Type B pancreatic cell (in vitro differentiated cells): ENCODE measurements at regions not wholly inside any gene's neighbourhood (a gene's known extent, or its start where the extent isn't known, plus 50 kb on each side); places are given as distances from the start of the nearest gene placed in this dataset.

Experiments
- DNase-seq: peaks from one replicate; pipeline ENCODE4 v3.0.0; 2021; ENCODE audit warnings: mixed read lengths; ENCODE audit not compliant: unreplicated experiment; ENCODE audit errors: extremely low spot score
- H3K27ac Mint-ChIP-seq: 2 replicates; pipeline ENCODE4 v1.8.0; 2021; ENCODE audit warnings: mild to moderate bottlenecking, mixed read lengths
- H3K27me3 Mint-ChIP-seq: 2 replicates; pipeline ENCODE4 v1.8.0; 2021; ENCODE audit warnings: mixed read lengths
- H3K36me3 Mint-ChIP-seq: 2 replicates; pipeline ENCODE4 v1.8.0; 2021; ENCODE audit warnings: mixed read lengths
- H3K4me1 Mint-ChIP-seq: one replicate; pipeline ENCODE4 v1.8.0; 2021; ENCODE audit warnings: mixed read lengths; ENCODE audit not compliant: unreplicated experiment
- H3K4me3 Mint-ChIP-seq: 2 replicates; pipeline ENCODE4 v1.8.0; 2021; ENCODE audit warnings: mild to moderate bottlenecking, mixed read lengths
- H3K9me3 Mint-ChIP-seq: 2 replicates; pipeline ENCODE4 v1.8.0; 2021; ENCODE audit warnings: mixed read lengths
- CTCF ChIP-seq: fragments of 200-600 bp; sonication (generic); conservative IDR thresholded peaks from 2 replicates; pipeline ENCODE4 v1.5.0; 2021; ENCODE audit warnings: antibody characterized with exemption, mild to moderate bottlenecking

- Mint-ChIP-seq H3K4me3 (no peak overlapping the region), H3K27ac (peak overlapping the region; percentile 47), H3K27me3 (no peaks in the 10 kb centered on the region), H3K4me1 (peaks cover 26% of the 10 kb centered on the region), H3K9me3 (peaks cover 5% of the 10 kb centered on the region), H3K36me3 (no peaks in the 10 kb centered on the region)
- no peak for DNase-seq
- no peak for TF ChIP-seq CTCF
These were observed 136.1 kb upstream of the MAX start for GRCh38 chr14:65238456-65238855.

DNA sequence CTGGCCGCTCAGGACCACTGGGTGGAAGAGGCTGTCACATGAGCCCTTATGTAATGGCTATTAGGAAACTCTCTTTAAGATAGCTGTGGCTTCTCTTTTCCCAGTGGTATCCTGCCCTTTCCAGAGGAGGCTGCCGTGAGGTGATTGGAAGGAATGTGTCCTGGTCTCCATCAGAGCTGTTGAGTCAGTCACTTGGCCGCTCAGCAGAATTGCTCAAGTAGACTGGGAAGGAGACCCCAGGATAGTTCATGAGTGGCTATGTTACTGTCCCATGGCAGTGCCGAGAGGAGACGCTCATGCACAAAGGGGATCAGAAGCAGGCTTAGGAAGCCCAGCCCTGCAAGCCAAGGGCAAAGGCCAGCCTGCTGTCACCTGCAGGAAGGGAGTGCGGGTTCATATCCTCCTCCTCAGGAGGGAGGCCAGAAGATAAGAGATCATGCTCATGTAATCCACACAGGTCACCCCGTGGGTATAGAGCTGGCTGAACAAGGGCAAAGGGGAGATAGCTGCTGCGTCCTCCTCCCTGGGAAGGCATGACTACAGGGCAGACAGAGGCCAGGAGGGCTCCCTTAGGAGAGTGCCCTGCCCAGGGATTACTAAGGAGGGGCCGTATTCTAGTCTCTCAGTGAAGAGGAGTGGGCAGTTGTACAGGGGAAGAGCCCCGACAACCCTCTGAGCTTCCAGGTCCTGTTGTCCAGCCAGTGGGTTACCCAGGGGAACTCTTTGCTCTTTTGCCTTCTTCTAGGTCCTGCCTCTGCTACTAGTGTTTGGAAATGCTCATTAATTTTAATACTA, 137.0 kb upstream of the MAX start:
- DNase-seq = no peak
- Mint-ChIP-seq H3K27ac (peak overlapping the region; percentile 30), H3K4me3 (peak overlapping the region; percentile 7), H3K4me1 (peaks cover 26% of the 10 kb centered on the region), H3K27me3 (no peaks in the 10 kb centered on the region), H3K9me3 (peaks cover 4% of the 10 kb centered on the region), H3K36me3 (no peaks in the 10 kb centered on the region)
- TF ChIP-seq CTCF = no peak

- no peak overlapping the region for H3K4me3 Mint-ChIP-seq
- no peak for TF ChIP-seq CTCF
- peaks cover 4% of the 10 kb centered on the region for H3K9me3 Mint-ChIP-seq
- DNase-seq = no peak
- H3K36me3 Mint-ChIP-seq = no peaks in the 10 kb centered on the region
- peak overlapping the region; percentile 30 for H3K27ac Mint-ChIP-seq
- H3K4me1 Mint-ChIP-seq = peaks cover 26% of the 10 kb centered on the region
- H3K27me3 Mint-ChIP-seq = no peaks in the 10 kb centered on the region
These were observed 137.6 kb upstream of the MAX start for GRCh38 chr14:65239938-65240296.

DNA sequence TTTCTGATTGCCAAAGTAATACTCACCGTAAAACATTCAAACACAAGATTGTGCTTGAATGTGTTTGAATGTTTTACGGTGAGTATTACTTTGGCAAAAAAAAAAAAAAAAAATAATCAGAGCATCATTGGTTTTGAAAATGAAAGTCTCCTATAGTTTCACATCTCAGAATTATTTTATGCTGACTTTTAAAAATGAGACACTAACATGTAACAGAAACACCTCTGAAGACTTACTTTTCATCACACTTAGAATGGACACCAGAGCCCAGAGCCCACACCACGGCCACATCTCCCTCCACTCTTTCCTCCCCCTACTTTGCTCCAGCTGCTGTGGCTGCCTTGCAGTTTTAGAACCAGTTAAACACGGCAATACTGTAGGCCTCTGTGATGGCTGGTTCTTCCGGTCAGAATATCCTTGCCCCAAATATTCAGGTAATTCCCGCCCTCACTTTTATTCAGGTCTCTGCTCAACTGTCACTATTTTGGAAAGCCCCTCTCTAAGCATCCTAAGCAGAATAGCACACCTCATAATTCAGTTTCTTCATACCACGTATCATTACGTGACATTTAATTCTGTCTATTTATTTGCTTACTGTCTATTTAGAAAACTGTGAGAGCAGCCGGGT, 138.9 kb upstream of the MAX start:
- no peak overlapping the region for H3K27ac Mint-ChIP-seq
- TF ChIP-seq CTCF = no peak

GRCh38 chr14:65242732-65243134, 140.4 kb upstream of the MAX start:
- H3K9me3 Mint-ChIP-seq = peaks cover 4% of the 10 kb centered on the region
- H3K27me3 Mint-ChIP-seq = no peaks in the 10 kb centered on the region
- no peak for DNase-seq
- H3K4me1 Mint-ChIP-seq = peaks cover 17% of the 10 kb centered on the region
- no peak overlapping the region for H3K4me3 Mint-ChIP-seq
- H3K27ac Mint-ChIP-seq = no peak overlapping the region
- TF ChIP-seq CTCF = no peak
- no peaks in the 10 kb centered on the region for H3K36me3 Mint-ChIP-seq

More for the DNA sequence above, 138.9 kb upstream of the MAX start:
- Mint-ChIP-seq H3K4me3 (no peak overlapping the region), H3K36me3 (no peaks in the 10 kb centered on the region), H3K4me1 (peaks cover 26% of the 10 kb centered on the region), H3K27me3 (no peaks in the 10 kb centered on the region), H3K9me3 (peaks cover 4% of the 10 kb centered on the region)
- no peak for DNase-seq
